ENCODE measurements at regions not wholly inside any gene's neighbourhood (a gene's known extent, or its start where the extent isn't known, plus 50 kb on each side); places are given as distances from the start of the nearest gene placed in this dataset.

DNA sequence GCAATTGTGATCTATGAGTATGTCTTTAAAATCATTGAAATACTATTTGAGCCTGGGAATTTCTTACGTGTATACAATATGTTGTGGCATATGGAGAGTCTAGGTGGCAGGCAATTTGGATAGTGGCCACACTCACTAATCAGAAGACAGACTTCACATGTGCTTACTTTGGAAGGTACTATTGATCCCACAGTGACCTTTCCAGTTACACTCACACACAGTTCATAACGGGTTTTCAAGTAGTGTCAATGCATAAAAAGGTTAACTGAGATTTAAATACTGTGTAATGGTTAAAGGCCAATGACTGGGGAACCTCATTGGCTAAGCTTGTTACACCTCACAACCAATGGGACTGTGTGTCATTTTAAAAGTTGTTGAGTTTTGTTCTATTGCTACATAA lies 783.2 kb downstream of the RPA4 start:
- TF ChIP-seq EP300 (IDR thresholded peaks at IDR 0.05): no peak
- no peak for TF ChIP-seq POLR2A (IDR thresholded peaks at IDR 0.05)
- TF ChIP-seq, protein P1, sequence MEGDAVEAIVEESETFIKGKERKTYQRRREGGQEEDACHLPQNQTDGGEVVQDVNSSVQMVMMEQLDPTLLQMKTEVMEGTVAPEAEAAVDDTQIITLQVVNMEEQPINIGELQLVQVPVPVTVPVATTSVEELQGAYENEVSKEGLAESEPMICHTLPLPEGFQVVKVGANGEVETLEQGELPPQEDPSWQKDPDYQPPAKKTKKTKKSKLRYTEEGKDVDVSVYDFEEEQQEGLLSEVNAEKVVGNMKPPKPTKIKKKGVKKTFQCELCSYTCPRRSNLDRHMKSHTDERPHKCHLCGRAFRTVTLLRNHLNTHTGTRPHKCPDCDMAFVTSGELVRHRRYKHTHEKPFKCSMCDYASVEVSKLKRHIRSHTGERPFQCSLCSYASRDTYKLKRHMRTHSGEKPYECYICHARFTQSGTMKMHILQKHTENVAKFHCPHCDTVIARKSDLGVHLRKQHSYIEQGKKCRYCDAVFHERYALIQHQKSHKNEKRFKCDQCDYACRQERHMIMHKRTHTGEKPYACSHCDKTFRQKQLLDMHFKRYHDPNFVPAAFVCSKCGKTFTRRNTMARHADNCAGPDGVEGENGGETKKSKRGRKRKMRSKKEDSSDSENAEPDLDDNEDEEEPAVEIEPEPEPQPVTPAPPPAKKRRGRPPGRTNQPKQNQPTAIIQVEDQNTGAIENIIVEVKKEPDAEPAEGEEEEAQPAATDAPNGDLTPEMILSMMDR (IDR thresholded peaks at IDR 0.05): no peak
- TF ChIP-seq POLR2AphosphoS5 (IDR thresholded peaks at IDR 0.05): no peak
- no peak overlapping the region for H3K27ac ChIP-seq
- 79% methylated on average over 2 of the region's 2 CpGs for whole genome bisulfite sequencing
- DNase-seq (ENCODE audit: low spot score in 2 of 2): no peak
- no peaks in the 10 kb centered on the region for H3K36me3 ChIP-seq
- H3K4me3 ChIP-seq: no peak overlapping the region
- H3K27me3 ChIP-seq: no peaks in the 10 kb centered on the region
- no peaks in the 10 kb centered on the region for H3K9me3 ChIP-seq
- no peaks in the 10 kb centered on the region for H3K4me1 ChIP-seq

DNA sequence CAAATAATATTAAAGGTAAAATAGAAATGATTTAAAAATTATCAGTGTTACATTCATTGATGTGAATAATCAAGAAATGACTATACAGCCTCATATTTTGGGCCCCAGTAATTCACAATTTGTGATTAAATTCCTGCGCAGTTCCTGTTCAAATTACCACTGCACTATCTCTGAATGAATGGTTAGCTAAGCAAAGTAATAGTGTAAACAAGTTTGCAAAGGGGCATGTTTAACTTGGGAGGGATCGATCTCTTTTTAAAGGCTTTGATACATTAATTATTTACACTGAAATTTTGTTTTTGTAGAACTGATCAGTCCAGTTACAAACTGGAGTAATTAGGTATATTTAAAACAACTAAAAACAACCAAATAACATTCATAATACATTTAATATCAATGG lies 784.4 kb downstream of the RPA4 start:
- H3K27me3 ChIP-seq: no peaks in the 10 kb centered on the region
- H3K36me3 ChIP-seq: no peaks in the 10 kb centered on the region
- no peaks in the 10 kb centered on the region for H3K4me1 ChIP-seq
- 97% methylated on average over 2 of the region's 2 CpGs for WGBS
- H3K4me3 ChIP-seq: no peak overlapping the region
- no peaks in the 10 kb centered on the region for H3K9me3 ChIP-seq
- no peak overlapping the region for H3K27ac ChIP-seq
- TF ChIP-seq, protein P1 (IDR thresholded peaks at IDR 0.05): no peak
- TF ChIP-seq EP300 (IDR thresholded peaks at IDR 0.05) (no peak), POLR2A (IDR thresholded peaks at IDR 0.05) (no peak), POLR2AphosphoS5 (IDR thresholded peaks at IDR 0.05) (no peak)
- no peak for DNase-seq (ENCODE audit: low spot score in 2 of 2)

DNA sequence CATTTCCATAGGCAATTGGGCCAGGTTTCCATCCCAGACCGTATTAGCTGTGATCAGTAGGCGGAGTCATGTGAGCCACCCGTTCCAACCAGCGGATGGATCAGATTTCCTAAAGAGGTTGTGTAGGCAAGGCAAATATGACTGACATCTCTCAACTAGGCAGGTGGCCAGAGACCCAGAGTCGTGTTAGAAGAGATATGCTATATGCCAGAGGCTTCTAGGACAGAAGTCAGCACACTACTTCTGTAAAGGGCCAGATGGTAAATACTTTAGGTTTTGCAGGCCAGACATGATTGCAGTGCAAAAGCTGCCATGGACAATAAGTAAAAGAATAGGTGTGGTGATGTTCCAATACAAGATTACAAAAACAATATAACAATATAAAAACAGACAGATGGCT lies 788.4 kb downstream of the RPA4 start:
- Histone ChIP-seq H3K36me3 (no peaks in the 10 kb centered on the region), H3K4me3 (no peak overlapping the region), H3K9me3 (no peaks in the 10 kb centered on the region), H3K27ac (no peak overlapping the region), H3K27me3 (no peaks in the 10 kb centered on the region), H3K4me1 (no peaks in the 10 kb centered on the region)
- TF ChIP-seq POLR2AphosphoS5 (IDR thresholded peaks at IDR 0.05): no peak
- TF ChIP-seq, protein P1 (IDR thresholded peaks at IDR 0.05): no peak
- no peak for TF ChIP-seq EP300 (IDR thresholded peaks at IDR 0.05)
- TF ChIP-seq POLR2A (IDR thresholded peaks at IDR 0.05): no peak
- 69% methylated on average over 5 of the region's 5 CpGs for WGBS
- no peak for DNase-seq (ENCODE audit: low spot score in 2 of 2)

DNA sequence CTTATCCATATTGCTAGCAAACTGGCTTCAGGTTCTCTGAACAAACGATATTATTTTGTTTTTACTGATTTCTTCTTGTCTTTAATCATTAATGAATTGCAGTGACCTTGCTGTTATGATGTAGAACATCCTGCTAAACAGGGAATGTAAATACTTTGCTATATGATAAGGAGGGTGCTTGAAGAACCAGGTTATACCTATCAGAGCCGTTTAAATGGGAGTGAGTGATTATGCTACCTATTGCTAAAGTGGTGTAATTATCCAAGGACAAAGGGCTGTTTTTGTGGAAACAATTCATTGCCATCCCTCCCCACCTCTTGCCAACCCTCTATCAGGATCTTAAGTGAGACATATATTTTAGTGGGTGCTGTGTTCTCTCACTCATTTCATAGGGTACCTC lies 788.9 kb downstream of the RPA4 start:
- DNase-seq (ENCODE audit: low spot score in 2 of 2): no peak
- Histone ChIP-seq H3K4me1 (no peaks in the 10 kb centered on the region), H3K27ac (no peak overlapping the region), H3K27me3 (no peaks in the 10 kb centered on the region), H3K36me3 (no peaks in the 10 kb centered on the region), H3K4me3 (no peak overlapping the region), H3K9me3 (no peaks in the 10 kb centered on the region)
- TF ChIP-seq POLR2A (IDR thresholded peaks at IDR 0.05) (no peak), POLR2AphosphoS5 (IDR thresholded peaks at IDR 0.05) (no peak), EP300 (IDR thresholded peaks at IDR 0.05) (no peak)
- TF ChIP-seq, protein P1 (IDR thresholded peaks at IDR 0.05): no peak
- WGBS: 79% methylated on average over 2 of the region's 2 CpGs

GRCh38 chrX:97673135-97673534 lies 789.4 kb downstream of the RPA4 start:
- Histone ChIP-seq H3K9me3 (no peaks in the 10 kb centered on the region), H3K4me1 (no peaks in the 10 kb centered on the region), H3K27me3 (no peaks in the 10 kb centered on the region), H3K36me3 (no peaks in the 10 kb centered on the region), H3K27ac (no peak overlapping the region), H3K4me3 (no peak overlapping the region)
- TF ChIP-seq POLR2AphosphoS5 (IDR thresholded peaks at IDR 0.05): no peak
- TF ChIP-seq, protein P1 (IDR thresholded peaks at IDR 0.05): no peak
- TF ChIP-seq POLR2A (IDR thresholded peaks at IDR 0.05): no peak
- no peak for TF ChIP-seq EP300 (IDR thresholded peaks at IDR 0.05)
- 91% methylated on average over 5 of the region's 5 CpGs for WGBS
- DNase-seq (ENCODE audit: low spot score in 2 of 2): no peak

Data from suprapubic skin (tissue), 4 donors.